Ureter (tissue), 1 donor: ENCODE measurements at regions not wholly inside any gene's neighbourhood (a gene's known extent, or its start where the extent isn't known, plus 50 kb on each side); places are given as distances from the start of the nearest gene placed in this dataset.

Experiments
- DNase-seq: peaks from one replicate; pipeline ENCODE4 v3.0.0-alpha.2; 2020; ENCODE audit warnings: low spot score
- donor health status: DM: yes; HTN: yes; CAD: no.

DNA sequence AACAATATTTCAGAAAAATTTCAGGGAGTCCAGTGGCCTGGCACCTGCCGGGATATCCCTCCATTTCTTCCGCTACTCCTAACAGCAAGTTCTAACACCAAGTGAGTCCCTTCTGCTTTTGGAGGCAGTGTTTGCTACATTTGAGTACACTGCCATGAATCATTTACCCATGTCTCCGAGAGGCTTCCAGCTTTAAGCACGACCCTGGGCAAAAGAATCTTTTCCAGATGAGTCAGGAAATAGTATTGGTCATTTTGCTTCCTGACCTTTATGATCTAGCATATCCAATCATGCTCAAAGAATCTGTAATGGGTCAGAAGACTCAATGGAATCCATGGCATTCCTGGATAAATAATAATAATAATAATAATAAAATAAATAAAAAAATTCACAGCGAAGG, 60.7 kb upstream of the FMN2 start:
- no peak for DNase-seq

DNA sequence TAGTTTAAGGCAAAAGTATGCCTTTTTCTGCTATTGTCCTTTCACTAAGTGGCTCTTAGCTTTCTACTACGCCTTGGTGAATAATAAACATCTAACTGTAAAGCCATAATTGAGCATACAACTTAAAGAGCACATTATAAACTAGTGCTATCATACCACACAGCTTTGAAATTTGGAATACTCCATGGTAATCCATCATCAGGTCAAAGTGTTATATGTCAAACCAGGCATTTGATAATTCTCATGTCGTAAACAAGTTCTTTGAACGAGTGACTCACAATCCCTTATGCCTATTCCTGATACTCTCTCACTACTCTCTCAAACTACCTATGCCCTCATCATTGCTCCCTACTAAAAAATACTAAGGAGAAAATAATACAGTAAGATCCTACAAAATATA, 60.3 kb upstream of the FMN2 start:
- no peak for DNase-seq

GRCh38 chr1:240033406-240033805, 58.3 kb upstream of the FMN2 start:
- DNase-seq: no peak

- no peak for DNase-seq
These were observed 55.2 kb upstream of the FMN2 start for GRCh38 chr1:240036526-240036925.
